ENCODE measurements at regions not wholly inside any gene's neighbourhood (a gene's known extent, or its start where the extent isn't known, plus 50 kb on each side); places are given as distances from the start of the nearest gene placed in this dataset.

DNA sequence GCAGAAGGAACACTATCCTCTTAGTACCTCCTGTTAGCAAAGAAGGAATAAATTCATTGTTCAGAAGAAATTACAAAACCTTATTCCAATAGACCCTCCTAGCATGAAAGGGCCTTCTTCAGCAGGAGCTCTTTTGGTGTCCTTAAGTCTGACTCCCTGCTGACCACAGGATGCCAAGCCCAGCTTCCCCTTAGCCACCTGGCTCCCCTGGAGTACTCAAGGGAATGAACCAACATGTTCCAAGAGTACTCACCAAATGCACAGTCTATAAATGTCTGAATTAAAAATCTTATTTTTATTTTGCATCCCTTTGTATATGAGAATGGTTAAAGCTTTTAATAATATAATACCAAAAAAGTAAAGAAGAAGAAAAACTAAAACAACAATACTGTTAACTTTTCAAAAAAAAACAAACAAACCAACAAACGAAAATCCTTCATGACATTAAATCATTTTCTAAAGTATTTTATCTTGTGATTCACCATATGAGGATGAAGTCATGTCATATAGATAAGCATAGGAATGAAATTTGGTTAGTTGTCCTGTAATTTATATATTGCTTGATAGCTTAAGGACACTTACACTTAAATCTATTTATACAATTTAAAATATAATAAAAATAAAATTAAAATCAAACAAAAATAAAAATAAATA, 1355.1 kb downstream of the HACE1 start:
- H3K27ac ChIP-seq (ENCODE audit: extremely low read depth, low read depth, low read length): no peak overlapping the region
- H2AFZ ChIP-seq (ENCODE audit: low read depth, low read length): no peak overlapping the region
- 0% methylated on average over 1 of the region's 1 CpG for WGBS (ENCODE audit: insufficient coverage, low coverage, missing lambda C conversion rate)
- no peaks in the 10 kb centered on the region for H3K9me3 ChIP-seq (replicated peaks; ENCODE audit: control insufficient read depth, insufficient read depth, low read depth, low read length)
- no peaks in the 10 kb centered on the region for H3K27me3 ChIP-seq (ENCODE audit: control insufficient read depth in 2 of 2, insufficient read depth in 2 of 2, low read length in 2 of 2)
- no peak overlapping the region for H3K4me3 ChIP-seq
- H3K9me1 ChIP-seq (ENCODE audit: control insufficient read depth, insufficient read depth, low read length): no peaks in the 10 kb centered on the region
- no peak for FAIRE-seq
- ATAC-seq: no peak
- H3K9ac ChIP-seq (ENCODE audit: insufficient read depth in 1 of 2, low read depth in 2 of 2, low read length in 2 of 2): no peak overlapping the region
- H4K20me1 ChIP-seq (replicated peaks; ENCODE audit: control insufficient read depth, insufficient read depth, low read length): no peaks in the 10 kb centered on the region
- no peaks in the 10 kb centered on the region for H3K4me1 ChIP-seq (replicated peaks in 1 of 2; ENCODE audit: control insufficient read depth in 2 of 2, insufficient read depth in 2 of 2, low read length in 2 of 2)
- ChIA-PET CTCF (ENCODE audit: low intra/inter-chr PET ratio) (no interaction called here), POLR2A (no interaction called here)
- H3K36me3 ChIP-seq (ENCODE audit: control insufficient read depth, insufficient read depth, low read length): no peaks in the 10 kb centered on the region
- no TSS peak for BruUV-seq (replicated peaks)
- no peak overlapping the region for H3K4me2 ChIP-seq (ENCODE audit: insufficient read depth, low read length)
- intact Hi-C loops (cut with micrococcal nuclease) (no loop called here), in situ Hi-C loops (cut with MboI) (no loop called here)
- no peak for DNase-seq (ENCODE audit: extremely low read depth in 1 of 4, low spot score in 3 of 4)
- no peaks in the 10 kb centered on the region for H3K79me2 ChIP-seq (ENCODE audit: control insufficient read depth, insufficient read depth, low read length)
- TF ChIP-seq CHD1 (IDR thresholded peaks at IDR 0.05; ENCODE audit: low read length) (no peak), ZNF589 (CRISPR knock-in tag; IDR thresholded peaks at IDR 0.05; ENCODE audit: low read depth) (no peak), ZNF830 (CRISPR knock-in tag; IDR thresholded peaks at IDR 0.05) (no peak), PRDM10 (IDR thresholded peaks at IDR 0.05; ENCODE audit: partially characterized antibody) (no peak)
- TF ChIP-seq, protein P1, sequence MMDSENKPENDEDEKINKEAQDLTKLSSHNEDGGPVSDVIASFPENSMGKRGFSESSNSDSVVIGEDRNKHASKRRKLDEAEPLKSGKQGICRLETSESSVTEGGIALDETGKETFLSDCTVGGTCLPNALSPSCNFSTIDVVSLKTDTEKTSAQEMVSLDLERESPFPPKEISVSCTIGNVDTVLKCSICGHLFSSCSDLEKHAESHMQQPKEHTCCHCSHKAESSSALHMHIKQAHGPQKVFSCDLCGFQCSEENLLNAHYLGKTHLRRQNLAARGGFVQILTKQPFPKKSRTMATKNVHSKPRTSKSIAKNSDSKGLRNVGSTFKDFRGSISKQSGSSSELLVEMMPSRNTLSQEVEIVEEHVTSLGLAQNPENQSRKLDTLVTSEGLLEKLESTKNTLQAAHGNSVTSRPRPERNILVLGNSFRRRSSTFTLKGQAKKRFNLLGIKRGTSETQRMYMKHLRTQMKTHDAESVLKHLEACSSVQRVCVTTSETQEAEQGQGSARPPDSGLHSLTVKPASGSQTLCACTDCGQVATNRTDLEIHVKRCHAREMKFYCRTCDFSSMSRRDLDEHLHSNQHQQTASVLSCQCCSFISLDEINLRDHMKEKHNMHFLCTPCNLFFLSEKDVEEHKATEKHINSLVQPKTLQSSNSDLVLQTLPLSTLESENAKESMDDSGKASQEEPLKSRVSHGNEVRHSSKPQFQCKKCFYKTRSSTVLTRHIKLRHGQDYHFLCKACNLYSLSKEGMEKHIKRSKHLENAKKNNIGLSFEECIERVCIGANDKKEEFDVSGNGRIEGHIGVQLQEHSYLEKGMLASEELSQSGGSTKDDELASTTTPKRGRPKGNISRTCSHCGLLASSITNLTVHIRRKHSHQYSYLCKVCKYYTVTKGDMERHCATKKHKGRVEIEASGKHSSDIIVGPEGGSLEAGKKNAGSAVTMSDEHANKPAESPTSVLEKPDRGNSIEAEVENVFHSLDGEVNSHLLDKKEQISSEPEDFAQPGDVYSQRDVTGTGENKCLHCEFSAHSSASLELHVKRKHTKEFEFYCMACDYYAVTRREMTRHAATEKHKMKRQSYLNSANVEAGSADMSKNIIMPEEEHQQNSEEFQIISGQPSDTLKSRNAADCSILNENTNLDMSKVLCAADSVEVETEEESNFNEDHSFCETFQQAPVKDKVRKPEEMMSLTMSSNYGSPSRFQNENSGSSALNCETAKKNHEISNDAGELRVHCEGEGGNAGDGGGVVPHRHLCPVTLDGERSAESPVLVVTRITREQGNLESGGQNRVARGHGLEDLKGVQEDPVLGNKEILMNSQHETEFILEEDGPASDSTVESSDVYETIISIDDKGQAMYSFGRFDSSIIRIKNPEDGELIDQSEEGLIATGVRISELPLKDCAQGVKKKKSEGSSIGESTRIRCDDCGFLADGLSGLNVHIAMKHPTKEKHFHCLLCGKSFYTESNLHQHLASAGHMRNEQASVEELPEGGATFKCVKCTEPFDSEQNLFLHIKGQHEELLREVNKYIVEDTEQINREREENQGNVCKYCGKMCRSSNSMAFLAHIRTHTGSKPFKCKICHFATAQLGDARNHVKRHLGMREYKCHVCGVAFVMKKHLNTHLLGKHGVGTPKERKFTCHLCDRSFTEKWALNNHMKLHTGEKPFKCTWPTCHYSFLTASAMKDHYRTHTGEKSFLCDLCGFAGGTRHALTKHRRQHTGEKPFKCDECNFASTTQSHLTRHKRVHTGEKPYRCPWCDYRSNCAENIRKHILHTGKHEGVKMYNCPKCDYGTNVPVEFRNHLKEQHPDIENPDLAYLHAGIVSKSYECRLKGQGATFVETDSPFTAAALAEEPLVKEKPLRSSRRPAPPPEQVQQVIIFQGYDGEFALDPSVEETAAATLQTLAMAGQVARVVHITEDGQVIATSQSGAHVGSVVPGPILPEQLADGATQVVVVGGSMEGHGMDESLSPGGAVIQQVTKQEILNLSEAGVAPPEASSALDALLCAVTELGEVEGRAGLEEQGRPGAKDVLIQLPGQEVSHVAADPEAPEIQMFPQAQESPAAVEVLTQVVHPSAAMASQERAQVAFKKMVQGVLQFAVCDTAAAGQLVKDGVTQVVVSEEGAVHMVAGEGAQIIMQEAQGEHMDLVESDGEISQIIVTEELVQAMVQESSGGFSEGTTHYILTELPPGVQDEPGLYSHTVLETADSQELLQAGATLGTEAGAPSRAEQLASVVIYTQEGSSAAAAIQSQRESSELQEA (IDR thresholded peaks at IDR 0.05; ENCODE audit: low read depth): no peak
